ENCODE measurements at regions not wholly inside any gene's neighbourhood (a gene's known extent, or its start where the extent isn't known, plus 50 kb on each side); places are given as distances from the start of the nearest gene placed in this dataset.
"Not testable (repeated sequence)": the region's sequence is repeated elsewhere in the genome, so short reads cannot be mapped to it uniquely, and the experiment has no call there.

GRCh38 chr11:116688202-116688540 lies 84.6 kb downstream of the BUD13 start:
- no peak overlapping the region for H3K4me3 ChIP-seq (ENCODE audit: low read depth, low read length)
- no peak for TF ChIP-seq CTCF (IDR thresholded peaks at IDR 0.05; ENCODE audit: low read depth, low read length)

GRCh38 chr11:116687458-116688201 lies 85.2 kb downstream of the BUD13 start:
- TF ChIP-seq CTCF (IDR thresholded peaks at IDR 0.05; ENCODE audit: low read depth, low read length): no peak
- H3K4me3 ChIP-seq (ENCODE audit: low read depth, low read length): no peak overlapping the region

GRCh38 chr11:116686866-116687265 lies 85.9 kb downstream of the BUD13 start:
- H3K4me3 ChIP-seq (ENCODE audit: low read depth, low read length): no peak overlapping the region
- TF ChIP-seq CTCF (IDR thresholded peaks at IDR 0.05; ENCODE audit: low read depth, low read length): no peak

GRCh38 chr11:116683982-116684381 lies 88.8 kb downstream of the BUD13 start:
- TF ChIP-seq CTCF (IDR thresholded peaks at IDR 0.05; ENCODE audit: low read depth, low read length): no peak

GRCh38 chr11:116680349-116681125 lies 92.2 kb downstream of the BUD13 start:
- no peak overlapping the region for H3K4me3 ChIP-seq (ENCODE audit: low read depth, low read length)
- no peak for TF ChIP-seq CTCF (IDR thresholded peaks at IDR 0.05; ENCODE audit: low read depth, low read length)

More at GRCh38 chr11:116683982-116684381, 88.8 kb downstream of the BUD13 start:
- no peak overlapping the region for H3K4me3 ChIP-seq (ENCODE audit: low read depth, low read length)

- no peak overlapping the region for H3K4me3 ChIP-seq (ENCODE audit: low read depth, low read length)
- TF ChIP-seq CTCF (IDR thresholded peaks at IDR 0.05; ENCODE audit: low read depth, low read length): no peak
These were observed 93.9 kb downstream of the BUD13 start for GRCh38 chr11:116678887-116679286.

GRCh38 chr11:116667318-116667717 lies 105.5 kb downstream of the BUD13 start:
- H3K4me3 ChIP-seq (ENCODE audit: low read depth, low read length): not testable (repeated sequence)

- H3K4me3 ChIP-seq (ENCODE audit: low read depth, low read length): not testable (repeated sequence)
These were observed 106.0 kb downstream of the BUD13 start for GRCh38 chr11:116666673-116667249.
